Panc1 (cell line): ENCODE measurements at regions not wholly inside any gene's neighbourhood (a gene's known extent, or its start where the extent isn't known, plus 50 kb on each side); places are given as distances from the start of the nearest gene placed in this dataset.

ENCODE experiments used
- CTCF ChIP-seq: fragments of 450-650 bp; IDR thresholded peaks from 2 replicates; pipeline ENCODE4 v1.5.1; 2017; ENCODE audit warnings: mild to moderate bottlenecking
- POLR2AphosphoS5 ChIP-seq: IDR thresholded peaks from 2 replicates; pipeline ENCODE4 v1.6.1; 2012; ENCODE audit warnings: mild to moderate bottlenecking, low read depth, low read length, moderate library complexity
- SIN3A ChIP-seq: IDR thresholded peaks from 2 replicates; pipeline ENCODE4 v1.6.1; 2012; ENCODE audit warnings: low read depth, mild to moderate bottlenecking, low read length, moderate library complexity, borderline replicate concordance; ENCODE audit not compliant: insufficient read depth
- TCF7L2 ChIP-seq: IDR thresholded peaks from 2 replicates; pipeline ENCODE4 v1.6.1; 2011; ENCODE audit warnings: mild to moderate bottlenecking, low read depth, low read length, inconsistent platforms

- TF ChIP-seq CTCF (no peak), TCF7L2 (no peak), POLR2AphosphoS5 (no peak), SIN3A (no peak)
Observed at GRCh38 chr6:169940481-169941271, 189.3 kb downstream of the ERMARD start.
